SK-N-DZ (cell line): ENCODE measurements at regions not wholly inside any gene's neighbourhood (a gene's known extent, or its start where the extent isn't known, plus 50 kb on each side); places are given as distances from the start of the nearest gene placed in this dataset.

Source experiments
- DNase-seq: peaks from one replicate; pipeline ENCODE4 v3.0.0-alpha.2; 2015; ENCODE audit warnings: low spot score

GRCh38 chr1:22315315-22316078 is 136.2 kb upstream of the ZBTB40 start:
- no peak for DNase-seq

DNA sequence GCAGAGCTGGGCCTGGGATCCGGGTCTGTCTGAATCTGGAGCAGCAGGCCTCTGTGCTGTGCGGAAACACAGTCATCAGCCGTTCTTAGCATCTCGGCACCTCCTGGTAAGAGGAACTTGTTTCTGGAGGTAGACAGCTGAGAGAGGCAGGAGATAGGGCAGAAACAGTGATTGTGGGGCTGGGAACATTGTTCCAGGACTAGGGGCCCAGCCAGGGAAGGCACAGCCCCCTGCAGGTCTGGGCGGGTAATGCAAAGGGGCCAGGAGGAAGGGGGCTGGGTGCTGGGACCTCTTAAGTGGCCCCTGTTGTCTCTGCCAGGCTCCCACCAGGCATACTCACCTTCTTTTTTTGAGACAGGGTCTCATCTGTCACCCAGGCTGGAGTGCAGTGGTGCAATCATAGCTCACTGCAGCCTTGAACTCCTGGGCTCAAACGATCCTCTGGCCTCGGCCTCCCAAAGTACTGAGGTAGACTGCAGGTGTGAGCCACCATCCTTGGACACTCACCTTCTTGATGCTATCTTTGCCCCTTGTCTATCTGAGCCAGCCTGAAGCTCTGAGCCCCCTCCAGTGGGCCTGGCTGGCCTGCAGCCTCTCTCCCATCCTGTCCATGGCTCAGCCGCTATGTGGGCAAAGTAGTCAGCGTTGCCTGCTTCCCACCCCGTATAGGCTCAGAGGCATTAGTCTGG is 134.3 kb upstream of the ZBTB40 start:
- DNase-seq, result peak; percentile 57

DNA sequence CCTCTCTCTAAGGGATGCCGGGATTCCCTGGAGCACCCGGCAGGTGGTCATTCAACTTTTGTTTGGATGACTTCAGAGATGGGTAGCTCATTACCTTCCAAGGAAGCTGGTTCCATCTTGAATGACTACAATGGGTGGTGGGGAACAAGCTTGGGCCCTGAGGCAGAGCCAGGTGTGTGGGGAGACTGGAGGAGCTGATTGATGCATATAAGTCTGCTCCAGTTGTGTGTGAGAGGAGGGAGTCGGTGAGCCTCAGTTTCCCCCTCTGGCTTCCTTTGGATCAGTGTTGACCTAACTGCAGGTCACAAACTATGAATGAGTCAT is 133.8 kb upstream of the ZBTB40 start:
- no peak for DNase-seq

- peak; percentile 76 for DNase-seq
Observed at GRCh38 chr1:22318279-22318981, 133.2 kb upstream of the ZBTB40 start.

DNA sequence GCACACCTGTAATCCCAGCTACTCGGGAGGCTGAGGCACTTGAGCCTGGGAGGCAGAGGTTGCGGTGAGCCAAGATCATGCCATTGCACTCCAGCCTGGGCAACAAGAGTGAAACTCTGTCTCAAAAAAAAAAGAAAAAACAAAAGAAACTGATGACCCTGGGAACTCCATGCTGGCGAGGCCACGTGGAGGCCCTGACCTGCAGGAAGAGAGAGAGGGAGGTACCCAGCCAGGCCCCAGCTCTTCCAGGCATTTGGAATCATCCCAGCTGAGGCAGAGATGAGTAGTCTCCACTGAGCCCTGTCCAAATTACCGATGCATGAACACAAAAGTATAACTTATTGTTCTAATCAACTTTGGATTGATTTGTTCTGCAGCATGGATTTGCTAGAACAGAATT is 132.0 kb upstream of the ZBTB40 start:
- DNase-seq, result no peak

- DNase-seq, result no peak
Observed at GRCh38 chr1:22320587-22321344, 130.9 kb upstream of the ZBTB40 start.

GRCh38 chr1:22321917-22322316 is 129.7 kb upstream of the ZBTB40 start:
- DNase-seq, result no peak

DNA sequence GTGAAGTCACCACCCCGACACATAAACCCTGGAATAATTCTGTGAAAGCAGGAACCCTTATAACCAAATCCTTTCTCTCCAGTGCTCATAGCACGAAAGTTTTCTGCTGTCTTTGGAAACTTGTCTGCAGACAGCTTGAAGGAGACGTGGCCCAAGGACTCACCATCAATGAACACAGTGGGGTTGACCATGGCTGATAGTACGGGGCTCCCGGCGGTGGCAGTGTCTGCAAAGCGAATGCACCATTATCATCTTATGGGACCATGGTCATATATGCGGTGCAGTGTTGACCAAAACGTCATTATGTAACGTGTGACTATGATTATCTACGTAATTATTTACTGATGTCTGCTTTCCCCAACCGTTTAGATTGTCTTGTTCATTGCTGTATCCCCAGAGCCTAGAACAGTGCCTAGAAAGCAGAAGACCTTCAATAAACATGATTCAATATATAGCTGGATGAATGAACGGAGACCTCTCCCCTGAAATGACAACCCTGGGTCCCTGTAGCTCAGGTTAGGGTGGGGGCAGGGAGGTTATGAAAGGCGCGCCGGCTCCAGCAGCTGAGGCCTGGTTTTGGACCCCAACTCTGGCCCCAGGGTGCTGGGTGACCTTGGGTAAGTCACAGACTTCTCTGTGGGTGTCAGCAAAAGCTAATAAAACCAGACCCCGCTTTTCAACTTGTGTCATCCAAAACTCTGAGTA is 128.4 kb upstream of the ZBTB40 start:
- no peak for DNase-seq

DNA sequence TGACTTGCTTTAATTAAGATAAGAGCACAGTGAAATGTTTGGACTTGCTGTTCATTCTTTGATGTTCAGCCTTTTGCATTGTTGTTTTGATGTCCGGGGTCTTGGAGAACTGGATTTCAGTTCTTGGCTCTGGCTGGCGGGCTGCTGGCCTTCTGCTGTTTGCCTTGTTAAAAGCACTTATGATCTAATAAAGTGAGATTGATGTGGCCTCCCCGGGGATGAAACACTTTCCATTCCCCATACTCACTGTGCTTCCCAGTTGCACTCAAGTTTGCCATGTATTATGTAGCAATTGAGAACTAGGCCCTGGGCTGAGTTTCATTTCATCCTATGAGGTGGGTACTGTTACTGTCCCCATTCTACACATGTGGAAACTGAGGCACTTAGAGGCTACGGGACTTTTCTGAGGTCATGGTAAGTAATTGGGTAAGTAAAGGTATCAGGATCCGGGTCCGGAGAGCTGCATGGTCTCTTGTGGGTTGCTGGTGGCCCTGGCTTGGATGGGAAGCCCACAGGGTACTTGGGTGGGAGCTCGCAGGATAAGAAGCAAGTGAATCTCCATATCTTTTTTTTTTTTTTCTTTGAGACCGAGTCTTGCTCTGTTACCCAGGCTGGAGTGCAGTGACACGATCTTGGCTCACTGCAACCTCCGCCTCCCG is 127.7 kb upstream of the ZBTB40 start:
- peak; percentile 36 for DNase-seq

GRCh38 chr1:22325531-22326371 is 125.9 kb upstream of the ZBTB40 start:
- no peak for DNase-seq

- no peak for DNase-seq
Observed at GRCh38 chr1:22326372-22326915, 125.2 kb upstream of the ZBTB40 start.

GRCh38 chr1:22326931-22327330 is 124.7 kb upstream of the ZBTB40 start:
- no peak for DNase-seq

DNA sequence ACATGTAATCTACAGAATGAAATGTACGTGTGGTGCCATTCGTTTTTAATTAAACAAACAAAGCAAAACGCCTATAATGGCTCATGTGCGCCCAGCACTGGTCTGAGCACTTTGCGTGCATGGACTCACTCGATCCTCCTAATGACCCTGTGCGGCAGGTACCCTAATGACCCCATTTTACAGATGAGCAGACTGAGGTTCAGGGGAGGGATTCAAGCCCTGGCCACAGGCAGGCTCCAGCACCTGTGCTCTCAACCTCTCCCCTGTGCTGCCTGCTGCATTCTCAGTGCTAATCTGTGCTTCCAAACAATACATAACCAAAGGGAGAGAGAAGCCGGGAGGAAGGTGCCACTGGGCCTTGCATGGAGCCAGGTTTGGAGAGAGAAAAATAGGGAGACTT is 124.2 kb upstream of the ZBTB40 start:
- DNase-seq, result no peak

- peak; percentile 25 for DNase-seq
Observed at GRCh38 chr1:22328331-22329147, 123.1 kb upstream of the ZBTB40 start.

DNA sequence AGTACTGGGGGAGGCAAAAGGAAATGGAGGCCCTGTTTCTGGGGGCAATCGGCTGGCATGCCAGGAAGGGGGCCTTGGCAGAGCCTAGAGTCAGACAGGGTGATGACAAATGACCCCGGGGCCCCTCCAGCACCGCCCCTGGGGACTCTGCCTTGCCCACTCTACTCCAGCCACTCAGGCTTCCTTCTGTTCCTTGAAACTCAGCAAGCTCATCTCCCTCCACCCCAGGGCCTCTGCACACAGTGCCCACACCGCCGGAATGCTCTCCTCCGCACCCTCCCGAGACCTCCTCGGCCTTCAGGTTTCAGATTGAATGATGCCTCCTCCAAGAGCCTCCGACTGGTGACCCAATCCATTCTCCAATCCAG is 122.5 kb upstream of the ZBTB40 start:
- DNase-seq, result no peak

DNA sequence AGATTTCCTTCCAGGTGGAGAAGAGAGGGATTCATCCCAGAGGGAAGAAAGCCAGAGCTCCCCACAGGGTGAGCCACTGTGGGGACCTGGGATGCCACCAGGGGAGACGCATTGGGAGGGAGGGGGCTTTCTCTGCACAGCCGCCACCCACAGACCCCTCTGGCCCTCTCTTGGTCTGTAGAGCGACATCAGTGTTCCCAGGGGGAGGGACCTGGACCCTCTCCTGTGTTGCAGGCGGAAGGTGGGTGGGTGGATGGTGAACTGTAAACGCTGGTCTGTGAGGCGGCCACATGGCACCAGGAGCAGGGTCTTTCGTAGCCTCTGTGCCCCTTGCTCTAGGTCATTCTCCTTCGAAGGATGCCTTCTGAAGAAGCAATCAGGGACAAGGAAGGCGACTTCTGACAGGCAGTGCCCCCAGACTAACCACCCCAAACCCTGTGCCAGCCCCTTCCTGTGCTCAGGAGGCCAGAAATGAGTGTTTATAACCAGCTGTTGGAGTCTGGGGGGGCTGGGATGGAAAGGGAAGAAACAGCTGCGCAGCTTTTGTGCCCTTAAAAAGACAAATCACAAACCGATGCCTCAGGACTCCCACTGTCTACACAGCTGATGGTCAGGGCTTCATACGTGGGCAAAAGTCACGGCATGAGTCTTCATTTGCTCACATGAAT is 121.4 kb upstream of the ZBTB40 start:
- DNase-seq, result no peak

- DNase-seq, result no peak
Observed at GRCh38 chr1:22330760-22331119, 120.9 kb upstream of the ZBTB40 start.
